CD4-positive, alpha-beta T cell (primary cell): ENCODE measurements at regions not wholly inside any gene's neighbourhood (a gene's known extent, or its start where the extent isn't known, plus 50 kb on each side); places are given as distances from the start of the nearest gene placed in this dataset.

Experiments
- ATAC-seq: fragments of 200-7000 bp; cut with Tn5 transposase; one replicate; pipeline ENCODE4 v1.10.0; 2022; ENCODE audit warnings: mild to moderate bottlenecking; ENCODE audit not compliant: poor library complexity
- CTCF ChIA-PET: fragments of 350-600 bp; sonication (Branson Sonifier 250); formaldehyde crosslinking; loops from one replicate; lab custom pipeline; 2021; ENCODE audit warnings: antibody characterized with exemption, inconsistent platforms; lab: Charles Lee
- POLR2A ChIA-PET: fragments of 350-600 bp; sonication (Branson Sonifier 250); formaldehyde crosslinking; loops from one replicate; lab custom pipeline; 2021; ENCODE audit warnings: antibody characterized with exemption, inconsistent platforms; lab: Charles Lee
- DNase-seq, 14 experiments: peaks; one replicate each; pipeline ENCODE4 v3.0.0-alpha.2; 2013 to 2020; ENCODE audit warnings: mixed read lengths in 2 of 14
- H3K27ac ChIP-seq, 2 donors: one replicate each; pipeline versions ENCODE4 v1.5.1 to v1.7.0; 2013; ENCODE audit warnings: low read length in 2 of 2, low read depth in 1 of 2, mild to moderate bottlenecking in 1 of 2
- H3K27me3 ChIP-seq, 2 experiments: 1 replicate in 1 of 2; 2 replicates in 1 of 2; pipeline versions ENCODE4 v1.6.1 to v1.7.0; 2013; ENCODE audit warnings: low read length in 2 of 2, control low read depth in 1 of 2, mild to moderate bottlenecking in 1 of 2, moderate library complexity in 1 of 2; ENCODE audit not compliant: insufficient read depth in 2 of 2, control insufficient read depth in 1 of 2
- H3K36me3 ChIP-seq: one replicate; pipeline ENCODE4 v1.6.1; 2013; ENCODE audit warnings: low read length, control low read depth; ENCODE audit not compliant: insufficient read depth
- H3K4me1 ChIP-seq: one replicate; pipeline ENCODE4 v1.6.1; 2013; ENCODE audit warnings: low read length, control low read depth; ENCODE audit not compliant: insufficient read depth
- H3K4me3 ChIP-seq: one replicate; pipeline ENCODE4 v1.5.1; 2013; ENCODE audit warnings: mild to moderate bottlenecking, low read length, moderate library complexity
- H3K9me3 ChIP-seq, 2 experiments: 1 replicate in 1 of 2; 2 replicates in 1 of 2; pipeline versions ENCODE4 v1.6.1 to v1.7.0; 2013; ENCODE audit warnings: low read length in 2 of 2, mild to moderate bottlenecking in 2 of 2, control low read depth in 1 of 2, moderate library complexity in 1 of 2; ENCODE audit not compliant: control insufficient read depth in 1 of 2, insufficient read depth in 1 of 2
- H3K27ac Mint-ChIP-seq: one replicate; pipeline ENCODE4 v1.8.0; 2020; ENCODE audit warnings: mixed read lengths
- H3K27me3 Mint-ChIP-seq: one replicate; pipeline ENCODE4 v1.8.0; 2021; ENCODE audit warnings: mixed read lengths
- H3K36me3 Mint-ChIP-seq: one replicate; pipeline ENCODE4 v1.8.0; 2021; ENCODE audit warnings: low read depth, mixed read lengths
- H3K4me1 Mint-ChIP-seq: one replicate; pipeline ENCODE4 v1.8.0; 2021; ENCODE audit warnings: low read depth, mixed read lengths
- H3K4me3 Mint-ChIP-seq: one replicate; pipeline ENCODE4 v1.8.0; 2020; ENCODE audit warnings: mild to moderate bottlenecking, mixed read lengths
- H3K9me3 Mint-ChIP-seq: one replicate; pipeline ENCODE4 v1.8.0; 2020; ENCODE audit warnings: mixed read lengths
- CTCF ChIP-seq: fragments of 200-600 bp; IDR thresholded peaks from one replicate; pipeline ENCODE4 v1.8.0; 2022; ENCODE audit warnings: antibody characterized with exemption, mild to moderate bottlenecking
- intact Hi-C, 2 experiments: fragments of 100-400 bp; cut with DNase I in 1 of 2; cut with micrococcal nuclease in 1 of 2; formaldehyde crosslinking; loops; one replicate each; pipeline versions ENCODE4 v1.15.1 to v1.9.0; 2023 to 2025; cut with DNase I, micrococcal nuclease

- CTCF ChIA-PET: no interaction called here
- H3K4me3 Mint-ChIP-seq: no peak overlapping the region
- H3K27me3 Mint-ChIP-seq: no peaks in the 10 kb centered on the region
- H3K4me1 Mint-ChIP-seq: peaks cover 27% of the 10 kb centered on the region
- H3K27ac ChIP-seq: no peak overlapping the region
- ATAC-seq: no peak
- POLR2A ChIA-PET: no interaction called here
- H3K4me1 ChIP-seq: no peaks in the 10 kb centered on the region
- intact Hi-C loops: no loop called here
- H3K9me3 ChIP-seq: no peaks in the 10 kb centered on the region
- H3K36me3 Mint-ChIP-seq: no peaks in the 10 kb centered on the region
- peaks cover 2% of the 10 kb centered on the region for H3K9me3 Mint-ChIP-seq
- DNase-seq: no peak
- TF ChIP-seq CTCF: no peak
- H3K36me3 ChIP-seq: no peaks in the 10 kb centered on the region
- H3K4me3 ChIP-seq: no peak overlapping the region
- H3K27me3 ChIP-seq: no peaks in the 10 kb centered on the region
- H3K27ac Mint-ChIP-seq: no peak overlapping the region
Observed at GRCh38 chrX:65941775-65942174, 98.1 kb downstream of the VSIG4 start.

GRCh38 chrX:65933085-65933589 is 106.7 kb downstream of the VSIG4 start:
- Mint-ChIP-seq H3K9me3 (no peaks in the 10 kb centered on the region), H3K27me3 (no peaks in the 10 kb centered on the region), H3K27ac (no peak overlapping the region), H3K4me3 (no peak overlapping the region), H3K36me3 (no peaks in the 10 kb centered on the region), H3K4me1 (no peaks in the 10 kb centered on the region)
- DNase-seq (no peak), ATAC-seq (no peak)
- CTCF ChIA-PET: interaction anchor here (1.6 kb wide), 1 partner anchor 9 kb away, joined by 5 read pairs; no protein-coding TSS in a partner anchor
- TF ChIP-seq CTCF: no peak
- intact Hi-C loops: no loop called here
- Histone ChIP-seq H3K27me3 (no peaks in the 10 kb centered on the region), H3K36me3 (no peaks in the 10 kb centered on the region), H3K9me3 (peaks cover 4% of the 10 kb centered on the region in 2 experiments), H3K4me3 (no peak overlapping the region), H3K4me1 (no peaks in the 10 kb centered on the region), H3K27ac (no peak overlapping the region)
- POLR2A ChIA-PET: no interaction called here

GRCh38 chrX:65932173-65933084 is 107.5 kb downstream of the VSIG4 start:
- Mint-ChIP-seq H3K9me3 (no peaks in the 10 kb centered on the region), H3K4me3 (no peak overlapping the region), H3K27ac (no peak overlapping the region), H3K4me1 (peaks cover 5% of the 10 kb centered on the region), H3K36me3 (no peaks in the 10 kb centered on the region), H3K27me3 (no peaks in the 10 kb centered on the region)
- ATAC-seq: no peak
- no peak overlapping the region for H3K27ac ChIP-seq
- H3K4me1 ChIP-seq: peaks cover under 1% of the 10 kb centered on the region
- no peaks in the 10 kb centered on the region for H3K36me3 ChIP-seq
- TF ChIP-seq CTCF: no peak
- intact Hi-C loops: no loop called here
- no peak overlapping the region for H3K4me3 ChIP-seq
- ChIA-PET CTCF (no interaction called here), POLR2A (no interaction called here)
- no peaks in the 10 kb centered on the region for H3K27me3 ChIP-seq
- DNase-seq: peak in 1 of 14 experiments; percentile 15
- H3K9me3 ChIP-seq: peaks cover 4% of the 10 kb centered on the region in 2 experiments
